ENCODE measurements at regions not wholly inside any gene's neighbourhood (a gene's known extent, or its start where the extent isn't known, plus 50 kb on each side); places are given as distances from the start of the nearest gene placed in this dataset.
"Not testable (repeated sequence)": the region's sequence is repeated elsewhere in the genome, so short reads cannot be mapped to it uniquely, and the experiment has no call there.

DNA sequence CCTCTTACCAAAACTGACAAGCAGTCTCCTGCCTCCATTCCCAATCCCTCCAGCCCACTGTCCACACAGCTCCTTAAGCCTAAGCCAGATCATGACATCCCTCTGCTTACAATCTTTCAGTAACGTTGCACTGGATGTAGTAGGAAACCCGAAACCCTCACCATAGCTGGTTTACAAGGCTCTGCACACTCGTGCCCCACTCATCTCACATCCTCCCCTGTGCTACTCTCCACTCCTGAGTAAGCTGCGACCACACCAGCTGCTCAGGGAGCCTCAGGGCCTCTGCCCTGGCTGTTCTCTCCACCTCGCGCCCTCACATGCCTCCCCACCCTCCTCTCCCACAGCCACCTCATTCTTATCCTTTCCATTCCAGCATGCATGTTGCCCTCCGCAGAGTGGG is 288.9 kb downstream of the ANAPC1 start:
- H3K18ac ChIP-seq (ENCODE audit: extremely low read depth, low read length); POLR2A ChIA-PET (ENCODE audit: partially characterized antibody); H3K79me2 ChIP-seq (ENCODE audit: control insufficient read depth in 1 of 2, insufficient read depth in 2 of 2, low read length in 2 of 2); H3K4me2 ChIP-seq (ENCODE audit: insufficient read depth in 1 of 2, low read depth in 2 of 2, low read length in 2 of 2); CTCF ChIA-PET (ENCODE audit: partially characterized antibody); H3K23me2 ChIP-seq (ENCODE audit: low read depth, low read length); H4K8ac ChIP-seq (ENCODE audit: extremely low read depth, insufficient read depth, low read length); H3K4me3 ChIP-seq (ENCODE audit: extremely low read depth in 1 of 4, insufficient read depth in 2 of 4, low read depth in 3 of 4, low read length in 4 of 4); H3K4me1 ChIP-seq (replicated peaks in 1 of 4; ENCODE audit: control insufficient read depth in 3 of 4, insufficient read depth in 4 of 4, low read length in 3 of 4); H3K23ac ChIP-seq (ENCODE audit: insufficient read length); DNase-seq (ENCODE audit: low read depth in 1 of 2, low spot score in 2 of 2); H2AFZ ChIP-seq (ENCODE audit: low read length); H3K79me1 ChIP-seq (ENCODE audit: low read depth, low read length); H3K27me3 ChIP-seq (replicated peaks in 1 of 4; ENCODE audit: control insufficient read depth in 3 of 4, extremely low read depth in 1 of 4, insufficient read depth in 3 of 4, low read length in 3 of 4); H3K56ac ChIP-seq (replicated peaks; ENCODE audit: insufficient read length, low read depth, low read length); H2BK20ac ChIP-seq (ENCODE audit: low read length); H2BK120ac ChIP-seq (replicated peaks; ENCODE audit: low read depth, low read length); H3K14ac ChIP-seq (ENCODE audit: insufficient read length); H3K27ac ChIP-seq (ENCODE audit: low read depth, low read length); H4K20me1 ChIP-seq (replicated peaks in 1 of 2; ENCODE audit: control insufficient read depth in 1 of 2, insufficient read depth in 2 of 2, low read length in 2 of 2); H2BK12ac ChIP-seq (ENCODE audit: low read depth, low read length); H4K91ac ChIP-seq (replicated peaks; ENCODE audit: insufficient read length, low read length); H2BK15ac ChIP-seq (ENCODE audit: low read length); H3K36me3 ChIP-seq (ENCODE audit: control insufficient read depth in 2 of 4, insufficient read depth in 4 of 4, low read length in 3 of 4); H2BK5ac ChIP-seq (ENCODE audit: low read depth, low read length); H3K4ac ChIP-seq (replicated peaks; ENCODE audit: insufficient read length, low read depth, low read length); FAIRE-seq; H3K9ac ChIP-seq (replicated peaks in 1 of 4; ENCODE audit: extremely low read depth in 1 of 4, low read depth in 3 of 4, low read length in 3 of 4); H2AK5ac ChIP-seq (ENCODE audit: low read depth, low read length); H3K9me3 ChIP-seq (ENCODE audit: insufficient read depth in 2 of 2, low read depth in 1 of 2, low read length in 1 of 2); H4K5ac ChIP-seq (ENCODE audit: insufficient read length, low read depth, low read length): not testable (repeated sequence)
- no CpG with 5 or more reads among the region's 7 CpGs for WGBS, 2 experiments (ENCODE audit: extremely low coverage in 1 of 2, insufficient coverage in 1 of 2, insufficient read length in 1 of 2, insufficient replicate concordance in 2 of 2, low coverage in 1 of 2, low lambda C conversion rate in 2 of 2, missing lambda C conversion rate in 1 of 2)

DNA sequence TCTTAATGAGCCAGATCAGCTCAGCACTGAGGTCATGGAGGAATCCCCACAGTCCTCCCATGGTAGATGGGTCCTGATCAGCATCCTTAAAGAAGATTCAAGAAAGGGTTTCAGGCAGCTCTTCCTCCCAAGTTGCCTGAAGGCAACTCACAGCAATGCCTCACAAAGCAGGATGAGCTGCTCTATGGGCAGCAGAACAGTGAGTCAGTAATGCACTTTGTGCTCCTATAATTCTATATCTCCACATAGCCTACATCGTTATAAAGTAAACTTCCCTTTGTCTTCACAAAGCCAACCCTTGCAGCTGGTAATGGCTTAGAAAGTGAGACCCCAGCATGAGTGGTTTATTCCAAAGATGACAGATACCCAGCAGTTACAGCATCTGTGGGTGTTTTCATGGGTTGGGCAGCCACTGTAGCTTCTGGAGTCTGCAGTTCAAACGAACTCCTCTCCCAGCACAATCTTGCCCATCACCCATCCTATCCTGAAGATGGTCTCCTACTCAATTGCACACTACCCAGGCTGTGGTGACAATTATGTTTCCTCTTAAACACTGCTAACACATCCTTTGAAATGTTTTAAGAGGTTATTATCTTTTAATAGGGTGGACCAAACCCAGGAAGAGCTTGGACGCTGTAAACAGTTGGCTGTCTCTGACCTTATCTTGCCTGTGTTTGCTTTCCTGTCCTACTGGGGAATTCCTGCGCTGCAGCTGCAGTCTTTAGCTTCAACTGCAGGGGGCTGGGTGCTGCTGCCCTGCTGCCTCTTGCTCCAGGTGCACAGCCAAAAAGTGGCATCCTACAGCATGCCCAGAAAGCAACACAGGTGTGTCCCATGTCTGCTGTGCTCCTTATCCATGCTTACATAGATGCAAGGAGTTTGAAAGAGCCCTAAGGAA is 286.9 kb downstream of the ANAPC1 start:
- H3K79me1 ChIP-seq (ENCODE audit: low read depth, low read length); DNase-seq (ENCODE audit: low read depth in 1 of 2, low spot score in 2 of 2); H3K27me3 ChIP-seq (replicated peaks in 1 of 4; ENCODE audit: control insufficient read depth in 3 of 4, extremely low read depth in 1 of 4, insufficient read depth in 3 of 4, low read length in 3 of 4); H3K23ac ChIP-seq (ENCODE audit: insufficient read length); H2BK12ac ChIP-seq (ENCODE audit: low read depth, low read length); H3K79me2 ChIP-seq (ENCODE audit: control insufficient read depth in 1 of 2, insufficient read depth in 2 of 2, low read length in 2 of 2); H2BK5ac ChIP-seq (ENCODE audit: low read depth, low read length); FAIRE-seq; H2AK5ac ChIP-seq (ENCODE audit: low read depth, low read length); CTCF ChIA-PET (ENCODE audit: partially characterized antibody); H3K14ac ChIP-seq (ENCODE audit: insufficient read length); H4K5ac ChIP-seq (ENCODE audit: insufficient read length, low read depth, low read length); H4K20me1 ChIP-seq (replicated peaks in 1 of 2; ENCODE audit: control insufficient read depth in 1 of 2, insufficient read depth in 2 of 2, low read length in 2 of 2); H3K4me3 ChIP-seq (ENCODE audit: extremely low read depth in 1 of 4, insufficient read depth in 2 of 4, low read depth in 3 of 4, low read length in 4 of 4); H3K4ac ChIP-seq (replicated peaks; ENCODE audit: insufficient read length, low read depth, low read length); H3K9me3 ChIP-seq (ENCODE audit: insufficient read depth in 2 of 2, low read depth in 1 of 2, low read length in 1 of 2); H2BK120ac ChIP-seq (replicated peaks; ENCODE audit: low read depth, low read length); H2BK15ac ChIP-seq (ENCODE audit: low read length); H3K27ac ChIP-seq (ENCODE audit: low read depth, low read length); H4K91ac ChIP-seq (replicated peaks; ENCODE audit: insufficient read length, low read length); H3K36me3 ChIP-seq (ENCODE audit: control insufficient read depth in 2 of 4, insufficient read depth in 4 of 4, low read length in 3 of 4); H3K4me2 ChIP-seq (ENCODE audit: insufficient read depth in 1 of 2, low read depth in 2 of 2, low read length in 2 of 2); H3K23me2 ChIP-seq (ENCODE audit: low read depth, low read length); H2BK20ac ChIP-seq (ENCODE audit: low read length); H4K8ac ChIP-seq (ENCODE audit: extremely low read depth, insufficient read depth, low read length); H3K9ac ChIP-seq (replicated peaks in 1 of 4; ENCODE audit: extremely low read depth in 1 of 4, low read depth in 3 of 4, low read length in 3 of 4); POLR2A ChIA-PET (ENCODE audit: partially characterized antibody); H3K18ac ChIP-seq (ENCODE audit: extremely low read depth, low read length); H3K4me1 ChIP-seq (replicated peaks in 1 of 4; ENCODE audit: control insufficient read depth in 3 of 4, insufficient read depth in 4 of 4, low read length in 3 of 4); H3K56ac ChIP-seq (replicated peaks; ENCODE audit: insufficient read length, low read depth, low read length); H2AFZ ChIP-seq (ENCODE audit: low read length): not testable (repeated sequence)
- 95% methylated on average over 2 of the region's 4 CpGs; no CpG with 5 or more reads in 1 of the 2 experiments for WGBS, 2 experiments (ENCODE audit: extremely low coverage in 1 of 2, insufficient coverage in 1 of 2, insufficient read length in 1 of 2, insufficient replicate concordance in 2 of 2, low coverage in 1 of 2, low lambda C conversion rate in 2 of 2, missing lambda C conversion rate in 1 of 2)

Measured in H1 (cell line).